Mammary epithelial cell (primary cell): ENCODE measurements at regions not wholly inside any gene's neighbourhood (a gene's known extent, or its start where the extent isn't known, plus 50 kb on each side); places are given as distances from the start of the nearest gene placed in this dataset.

Source experiments
- EZH2 ChIP-seq: IDR thresholded peaks from 2 replicates; pipeline ENCODE4 v1.6.1; 2012; ENCODE audit warnings: low read length, inconsistent platforms, borderline replicate concordance
- TF ChIP-seq, protein P1 (sequence below), 2 donors: IDR thresholded peaks in 1 of 2; conservative IDR thresholded peaks in 1 of 2; 2 replicates each; pipeline ENCODE4 v1.5.1; 2011 to 2012; ENCODE audit warnings: inconsistent platforms in 2 of 2, low read length in 2 of 2, mild to moderate bottlenecking in 2 of 2, control low read depth in 1 of 2, low read depth in 1 of 2; ENCODE audit not compliant: insufficient read depth in 1 of 2; ENCODE audit errors: extremely low read depth in 1 of 2

GRCh38 chr3:31054032-31054431, 159.6 kb upstream of the GADL1 start:
- TF ChIP-seq, protein P1, sequence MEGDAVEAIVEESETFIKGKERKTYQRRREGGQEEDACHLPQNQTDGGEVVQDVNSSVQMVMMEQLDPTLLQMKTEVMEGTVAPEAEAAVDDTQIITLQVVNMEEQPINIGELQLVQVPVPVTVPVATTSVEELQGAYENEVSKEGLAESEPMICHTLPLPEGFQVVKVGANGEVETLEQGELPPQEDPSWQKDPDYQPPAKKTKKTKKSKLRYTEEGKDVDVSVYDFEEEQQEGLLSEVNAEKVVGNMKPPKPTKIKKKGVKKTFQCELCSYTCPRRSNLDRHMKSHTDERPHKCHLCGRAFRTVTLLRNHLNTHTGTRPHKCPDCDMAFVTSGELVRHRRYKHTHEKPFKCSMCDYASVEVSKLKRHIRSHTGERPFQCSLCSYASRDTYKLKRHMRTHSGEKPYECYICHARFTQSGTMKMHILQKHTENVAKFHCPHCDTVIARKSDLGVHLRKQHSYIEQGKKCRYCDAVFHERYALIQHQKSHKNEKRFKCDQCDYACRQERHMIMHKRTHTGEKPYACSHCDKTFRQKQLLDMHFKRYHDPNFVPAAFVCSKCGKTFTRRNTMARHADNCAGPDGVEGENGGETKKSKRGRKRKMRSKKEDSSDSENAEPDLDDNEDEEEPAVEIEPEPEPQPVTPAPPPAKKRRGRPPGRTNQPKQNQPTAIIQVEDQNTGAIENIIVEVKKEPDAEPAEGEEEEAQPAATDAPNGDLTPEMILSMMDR (conservative IDR thresholded peaks at IDR 0.05 in 1 of 2, IDR thresholded peaks at IDR 0.05 in 1 of 2; ENCODE audit: extremely low read depth in 1 of 2, insufficient read depth in 1 of 2, low read depth in 1 of 2, low read length in 2 of 2), result no peak
- TF ChIP-seq EZH2, result no peak
